NCI-H1092 treated with DMSO at 0.1 percent for 48 hours (cell line): ENCODE measurements at regions not wholly inside any gene's neighbourhood (a gene's known extent, or its start where the extent isn't known, plus 50 kb on each side); places are given as distances from the start of the nearest gene placed in this dataset.
"Not testable (repeated sequence)": the region's sequence is repeated elsewhere in the genome, so short reads cannot be mapped to it uniquely, and the experiment has no call there.

Source experiments
- DNase-seq: peaks from one replicate; lab custom pipeline; 2025; lab: John Stamatoyannopoulos, UW

GRCh38 chr16:86932130-86932982, 354.0 kb downstream of the FOXL1 start:
- no peak for DNase-seq

GRCh38 chr16:86934581-86935375, 356.4 kb downstream of the FOXL1 start:
- DNase-seq: no peak

GRCh38 chr16:86939609-86940008, 361.3 kb downstream of the FOXL1 start:
- no peak for DNase-seq

- DNase-seq: no peak
These were observed 363.4 kb downstream of the FOXL1 start for GRCh38 chr16:86941731-86942130.

GRCh38 chr16:86942151-86943051, 364.1 kb downstream of the FOXL1 start:
- DNase-seq: no peak

GRCh38 chr16:86945166-86945900, 367.0 kb downstream of the FOXL1 start:
- no peak for DNase-seq

- DNase-seq: no peak
These were observed 368.0 kb downstream of the FOXL1 start for GRCh38 chr16:86946396-86946795.

GRCh38 chr16:86946981-86947380, 368.6 kb downstream of the FOXL1 start:
- no peak for DNase-seq

GRCh38 chr16:86948046-86948445, 369.1 kb downstream of the C16orf95 start:
- no peak for DNase-seq

- no peak for DNase-seq
These were observed 368.1 kb downstream of the C16orf95 start for GRCh38 chr16:86949116-86949515.

- no peak for DNase-seq
These were observed 367.6 kb downstream of the C16orf95 start for GRCh38 chr16:86949630-86950029.

- DNase-seq: no peak
These were observed 366.0 kb downstream of the C16orf95 start for GRCh38 chr16:86951041-86951822.

- no peak for DNase-seq
These were observed 365.2 kb downstream of the C16orf95 start for GRCh38 chr16:86951831-86952598.

- DNase-seq: no peak
These were observed 364.4 kb downstream of the C16orf95 start for GRCh38 chr16:86952769-86953168.

GRCh38 chr16:86953631-86954391, 363.4 kb downstream of the C16orf95 start:
- no peak for DNase-seq

GRCh38 chr16:86955136-86955855, 361.9 kb downstream of the C16orf95 start:
- DNase-seq: no peak

GRCh38 chr16:86956437-86956836, 360.8 kb downstream of the C16orf95 start:
- DNase-seq: no peak

GRCh38 chr16:86957662-86958198, 359.5 kb downstream of the C16orf95 start:
- not testable (repeated sequence) for DNase-seq
